ENCODE measurements at regions not wholly inside any gene's neighbourhood (a gene's known extent, or its start where the extent isn't known, plus 50 kb on each side); places are given as distances from the start of the nearest gene placed in this dataset.

DNA sequence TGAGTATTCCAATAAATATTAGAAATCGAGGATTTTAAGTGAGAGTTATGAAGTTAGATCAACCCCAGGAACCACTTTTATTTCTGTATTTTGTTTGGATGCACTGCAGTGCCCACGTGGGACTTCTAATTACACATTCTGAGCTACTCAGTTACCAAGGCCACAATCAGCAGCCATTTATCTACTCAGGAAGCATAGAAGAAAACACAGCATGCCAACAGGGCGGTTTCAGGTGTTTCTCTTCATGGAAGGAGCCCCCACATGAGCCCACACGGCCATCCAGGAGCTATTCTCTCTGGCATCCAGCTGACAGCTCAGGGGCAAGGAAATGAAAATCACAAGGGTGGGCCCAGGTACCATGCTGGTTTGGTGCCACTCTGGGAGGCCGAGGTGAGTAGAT, 266.5 kb upstream of the MKLN1 start:
- TF ChIP-seq, protein P1, sequence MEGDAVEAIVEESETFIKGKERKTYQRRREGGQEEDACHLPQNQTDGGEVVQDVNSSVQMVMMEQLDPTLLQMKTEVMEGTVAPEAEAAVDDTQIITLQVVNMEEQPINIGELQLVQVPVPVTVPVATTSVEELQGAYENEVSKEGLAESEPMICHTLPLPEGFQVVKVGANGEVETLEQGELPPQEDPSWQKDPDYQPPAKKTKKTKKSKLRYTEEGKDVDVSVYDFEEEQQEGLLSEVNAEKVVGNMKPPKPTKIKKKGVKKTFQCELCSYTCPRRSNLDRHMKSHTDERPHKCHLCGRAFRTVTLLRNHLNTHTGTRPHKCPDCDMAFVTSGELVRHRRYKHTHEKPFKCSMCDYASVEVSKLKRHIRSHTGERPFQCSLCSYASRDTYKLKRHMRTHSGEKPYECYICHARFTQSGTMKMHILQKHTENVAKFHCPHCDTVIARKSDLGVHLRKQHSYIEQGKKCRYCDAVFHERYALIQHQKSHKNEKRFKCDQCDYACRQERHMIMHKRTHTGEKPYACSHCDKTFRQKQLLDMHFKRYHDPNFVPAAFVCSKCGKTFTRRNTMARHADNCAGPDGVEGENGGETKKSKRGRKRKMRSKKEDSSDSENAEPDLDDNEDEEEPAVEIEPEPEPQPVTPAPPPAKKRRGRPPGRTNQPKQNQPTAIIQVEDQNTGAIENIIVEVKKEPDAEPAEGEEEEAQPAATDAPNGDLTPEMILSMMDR (IDR thresholded peaks at IDR 0.05), result no peak
- no peak for TF ChIP-seq POLR2AphosphoS5 (IDR thresholded peaks at IDR 0.05)
- TF ChIP-seq POLR2A (IDR thresholded peaks at IDR 0.05; ENCODE audit: low read depth), result no peak
- TF ChIP-seq EP300 (IDR thresholded peaks at IDR 0.05), result no peak

All from esophagus muscularis mucosa (tissue), 4 donors.